GM12892 (cell line): ENCODE measurements at regions not wholly inside any gene's neighbourhood (a gene's known extent, or its start where the extent isn't known, plus 50 kb on each side); places are given as distances from the start of the nearest gene placed in this dataset.

Experiments
- POLR2A ChIP-seq: IDR thresholded peaks from 2 replicates; pipeline ENCODE4 v1.6.1; 2011; ENCODE audit warnings: low read depth, low read length, control low read depth
- POLR2AphosphoS5 ChIP-seq: IDR thresholded peaks from 2 replicates; pipeline ENCODE4 v1.6.1; 2011; ENCODE audit warnings: low read depth, low read length, control low read depth
- TAF1 ChIP-seq: IDR thresholded peaks from 2 replicates; pipeline ENCODE4 v1.6.1; 2011; ENCODE audit warnings: low read depth, mild to moderate bottlenecking, control low read depth, low read length, borderline replicate concordance

- TF ChIP-seq POLR2A (no peak), POLR2AphosphoS5 (no peak), TAF1 (no peak)
Measured at GRCh38 chr5:106818552-106818951, 852.2 kb downstream of the EFNA5 start.
